ENCODE measurements at regions not wholly inside any gene's neighbourhood (a gene's known extent, or its start where the extent isn't known, plus 50 kb on each side); places are given as distances from the start of the nearest gene placed in this dataset.

GRCh38 chr6:33909737-33910136 is 105.9 kb upstream of the MLN start:
- TF ChIP-seq CTCF (conservative IDR thresholded peaks at IDR 0.05), result no peak
- Mint-ChIP-seq H3K36me3 (no peaks in the 10 kb centered on the region), H3K4me3 (no peak overlapping the region), H3K27me3 (peaks cover 13% of the 10 kb centered on the region), H3K4me1 (ENCODE audit: unreplicated experiment) (peaks cover 40% of the 10 kb centered on the region), H3K27ac (no peak overlapping the region), H3K9me3 (no peaks in the 10 kb centered on the region)
- no peak for DNase-seq (ENCODE audit: extremely low spot score, unreplicated experiment)

- DNase-seq (ENCODE audit: extremely low spot score, unreplicated experiment), result no peak
- peaks cover 48% of the 10 kb centered on the region for H3K4me1 Mint-ChIP-seq (ENCODE audit: unreplicated experiment)
Measured at GRCh38 chr6:33908025-33908424, 104.2 kb upstream of the MLN start.

GRCh38 chr6:33907227-33907626 is 103.4 kb upstream of the MLN start:
- H3K36me3 Mint-ChIP-seq, result no peaks in the 10 kb centered on the region
- no peaks in the 10 kb centered on the region for H3K9me3 Mint-ChIP-seq
- no peak for TF ChIP-seq CTCF (conservative IDR thresholded peaks at IDR 0.05)
- H3K27me3 Mint-ChIP-seq, result peaks cover 7% of the 10 kb centered on the region
- H3K4me1 Mint-ChIP-seq (ENCODE audit: unreplicated experiment), result peaks cover 48% of the 10 kb centered on the region
- DNase-seq (ENCODE audit: extremely low spot score, unreplicated experiment), result no peak
- peak overlapping the region; percentile 50 for H3K27ac Mint-ChIP-seq
- no peak overlapping the region for H3K4me3 Mint-ChIP-seq

More at GRCh38 chr6:33908025-33908424, 104.2 kb upstream of the MLN start:
- Mint-ChIP-seq H3K27ac (no peak overlapping the region), H3K4me3 (no peak overlapping the region), H3K36me3 (no peaks in the 10 kb centered on the region), H3K27me3 (peaks cover 7% of the 10 kb centered on the region), H3K9me3 (no peaks in the 10 kb centered on the region)
- TF ChIP-seq CTCF (conservative IDR thresholded peaks at IDR 0.05), result no peak

- no peak for TF ChIP-seq CTCF (conservative IDR thresholded peaks at IDR 0.05)
- no peak for DNase-seq (ENCODE audit: extremely low spot score, unreplicated experiment)
- Mint-ChIP-seq H3K4me1 (ENCODE audit: unreplicated experiment) (peaks cover 55% of the 10 kb centered on the region), H3K27me3 (peaks cover 14% of the 10 kb centered on the region), H3K27ac (no peak overlapping the region), H3K36me3 (no peaks in the 10 kb centered on the region), H3K9me3 (no peaks in the 10 kb centered on the region), H3K4me3 (no peak overlapping the region)
Measured at GRCh38 chr6:33906439-33906838, 102.6 kb upstream of the MLN start.

GRCh38 chr6:33905071-33905609 is 101.3 kb upstream of the MLN start:
- Mint-ChIP-seq H3K36me3 (no peaks in the 10 kb centered on the region), H3K27me3 (peaks cover 23% of the 10 kb centered on the region), H3K9me3 (no peaks in the 10 kb centered on the region), H3K27ac (peak overlapping the region; percentile 21), H3K4me3 (no peak overlapping the region), H3K4me1 (ENCODE audit: unreplicated experiment) (peaks cover 57% of the 10 kb centered on the region)
- no peak for DNase-seq (ENCODE audit: extremely low spot score, unreplicated experiment)
- TF ChIP-seq CTCF (conservative IDR thresholded peaks at IDR 0.05), result no peak

- H3K9me3 Mint-ChIP-seq, result no peaks in the 10 kb centered on the region
- no peak overlapping the region for H3K4me3 Mint-ChIP-seq
- no peaks in the 10 kb centered on the region for H3K36me3 Mint-ChIP-seq
- H3K27me3 Mint-ChIP-seq, result peaks cover 23% of the 10 kb centered on the region
- peak overlapping the region; percentile 21 for H3K27ac Mint-ChIP-seq
- peaks cover 53% of the 10 kb centered on the region for H3K4me1 Mint-ChIP-seq (ENCODE audit: unreplicated experiment)
- no peak for DNase-seq (ENCODE audit: extremely low spot score, unreplicated experiment)
- TF ChIP-seq CTCF (conservative IDR thresholded peaks at IDR 0.05), result no peak
Measured at GRCh38 chr6:33904747-33905065, 100.9 kb upstream of the MLN start.
